OCI-LY7 (cell line): ENCODE measurements at regions not wholly inside any gene's neighbourhood (a gene's known extent, or its start where the extent isn't known, plus 50 kb on each side); places are given as distances from the start of the nearest gene placed in this dataset.
"Not testable (repeated sequence)": the region's sequence is repeated elsewhere in the genome, so short reads cannot be mapped to it uniquely, and the experiment has no call there.

ENCODE experiments used
- CTCF ChIP-seq: fragments of 200-600 bp; sonication (generic); conservative IDR thresholded peaks from 2 replicates; pipeline ENCODE4 v1.5.1; 2014; ENCODE audit warnings: mild to moderate bottlenecking, antibody characterized with exemption, low read length, moderate library complexity, mixed read lengths
- EZH2phosphoT487 ChIP-seq: fragments of 200-600 bp; sonication (generic); IDR thresholded peaks from 2 replicates; pipeline ENCODE4 v1.6.1; 2018; ENCODE audit warnings: low read depth, borderline replicate concordance, mild to moderate bottlenecking, mixed run types, antibody characterized with exemption, low read length, moderate library complexity, mixed read lengths

- not testable (repeated sequence) for TF ChIP-seq CTCF, EZH2phosphoT487
Observed at GRCh38 chr15:84144946-84145345, 90.6 kb upstream of the GOLGA6L4 start.
